ES-I3 (cell line): ENCODE measurements at regions not wholly inside any gene's neighbourhood (a gene's known extent, or its start where the extent isn't known, plus 50 kb on each side); places are given as distances from the start of the nearest gene placed in this dataset.

Source experiments
- H3K36me3 ChIP-seq: 2 replicates; pipeline ENCODE4 v1.6.1; 2013; ENCODE audit warnings: mild to moderate bottlenecking, low read length, control low read depth, moderate library complexity; ENCODE audit not compliant: insufficient read depth
- H3K4me1 ChIP-seq: 2 replicates; pipeline ENCODE4 v1.6.1; 2013; ENCODE audit warnings: mild to moderate bottlenecking, control low read depth, low read length; ENCODE audit not compliant: insufficient read depth
- H3K9ac ChIP-seq: 2 replicates; pipeline ENCODE4 v1.6.1; 2013; ENCODE audit warnings: low read depth, mild to moderate bottlenecking, low read length, moderate library complexity
- H3K9me3 ChIP-seq: 2 replicates; pipeline ENCODE4 v1.6.1; 2013; ENCODE audit warnings: mild to moderate bottlenecking, low read length, moderate library complexity; ENCODE audit not compliant: control insufficient read depth, insufficient read depth

GRCh38 chr14:101369194-101369915 lies 191.9 kb upstream of the DIO3 start:
- 0 out of 2 replicates have a peak, but pooled peaks cover 3% of the 10 kb centered on the region for H3K4me1 ChIP-seq
- H3K9ac ChIP-seq = no peak overlapping the region
- H3K36me3 ChIP-seq = no peaks in the 10 kb centered on the region

GRCh38 chr14:101369916-101370592 lies 191.2 kb upstream of the DIO3 start:
- 0 out of 2 replicates have a peak, but pooled peaks cover 3% of the 10 kb centered on the region for H3K4me1 ChIP-seq
- no peaks in the 10 kb centered on the region for H3K36me3 ChIP-seq
- H3K9me3 ChIP-seq = no peaks in the 10 kb centered on the region
- no peak overlapping the region for H3K9ac ChIP-seq

More at GRCh38 chr14:101369194-101369915, 191.9 kb upstream of the DIO3 start:
- no peaks in the 10 kb centered on the region for H3K9me3 ChIP-seq

- no peaks in the 10 kb centered on the region for H3K36me3 ChIP-seq
- H3K9ac ChIP-seq = no peak overlapping the region
- H3K9me3 ChIP-seq = no peaks in the 10 kb centered on the region
- H3K4me1 ChIP-seq = 0 out of 2 replicates have a peak, but pooled peaks cover 3% of the 10 kb centered on the region
Observed at GRCh38 chr14:101370593-101371569, 190.4 kb upstream of the DIO3 start.

- H3K9me3 ChIP-seq = no peaks in the 10 kb centered on the region
- H3K36me3 ChIP-seq = no peaks in the 10 kb centered on the region
- 0 out of 2 replicates have a peak, but pooled peaks cover 3% of the 10 kb centered on the region for H3K4me1 ChIP-seq
- no peak overlapping the region for H3K9ac ChIP-seq
Observed at GRCh38 chr14:101371799-101372793, 189.2 kb upstream of the DIO3 start.

GRCh38 chr14:101372894-101373620 lies 188.2 kb upstream of the DIO3 start:
- Histone ChIP-seq H3K9ac (no peak overlapping the region), H3K9me3 (no peaks in the 10 kb centered on the region), H3K36me3 (no peaks in the 10 kb centered on the region)

GRCh38 chr14:101373690-101374295 lies 187.5 kb upstream of the DIO3 start:
- Histone ChIP-seq H3K4me1 (no peaks in the 10 kb centered on the region), H3K36me3 (no peaks in the 10 kb centered on the region), H3K9me3 (no peaks in the 10 kb centered on the region), H3K9ac (no peak overlapping the region)

More at GRCh38 chr14:101372894-101373620, 188.2 kb upstream of the DIO3 start:
- H3K4me1 ChIP-seq = no peaks in the 10 kb centered on the region

- no peak overlapping the region for H3K9ac ChIP-seq
- H3K36me3 ChIP-seq = no peaks in the 10 kb centered on the region
- H3K9me3 ChIP-seq = no peaks in the 10 kb centered on the region
- no peaks in the 10 kb centered on the region for H3K4me1 ChIP-seq
Observed at GRCh38 chr14:101374373-101375338, 186.6 kb upstream of the DIO3 start.

GRCh38 chr14:101377069-101377468 lies 184.2 kb upstream of the DIO3 start:
- Histone ChIP-seq H3K9ac (no peak overlapping the region), H3K36me3 (no peaks in the 10 kb centered on the region), H3K9me3 (no peaks in the 10 kb centered on the region), H3K4me1 (no peaks in the 10 kb centered on the region)

- no peak overlapping the region for H3K9ac ChIP-seq
- no peaks in the 10 kb centered on the region for H3K36me3 ChIP-seq
- no peaks in the 10 kb centered on the region for H3K9me3 ChIP-seq
- H3K4me1 ChIP-seq = no peaks in the 10 kb centered on the region
Observed at GRCh38 chr14:101379842-101380241, 181.5 kb upstream of the DIO3 start.

- no peaks in the 10 kb centered on the region for H3K4me1 ChIP-seq
- no peak overlapping the region for H3K9ac ChIP-seq
- H3K9me3 ChIP-seq = no peaks in the 10 kb centered on the region
- H3K36me3 ChIP-seq = no peaks in the 10 kb centered on the region
Observed at GRCh38 chr14:101380512-101380911, 180.8 kb upstream of the DIO3 start.

- Histone ChIP-seq H3K9me3 (no peaks in the 10 kb centered on the region), H3K4me1 (no peaks in the 10 kb centered on the region), H3K36me3 (no peaks in the 10 kb centered on the region), H3K9ac (no peak overlapping the region)
Observed at GRCh38 chr14:101380940-101381339, 180.4 kb upstream of the DIO3 start.
